Smooth muscle cell (in vitro differentiated cells): ENCODE measurements at regions not wholly inside any gene's neighbourhood (a gene's known extent, or its start where the extent isn't known, plus 50 kb on each side); places are given as distances from the start of the nearest gene placed in this dataset.

Experiments
- DNase-seq: peaks from one replicate; lab custom pipeline; 2025; ENCODE audit not compliant: unreplicated experiment; lab: John Stamatoyannopoulos, UW
- H2AFZ ChIP-seq: fragments of 200-600 bp; sonication (generic); 2 replicates; pipeline ENCODE4 v1.6.0; 2016; ENCODE audit warnings: antibody characterized with exemption, low read depth, mild to moderate bottlenecking
- H3F3A ChIP-seq: fragments of 200-600 bp; sonication (generic); 2 replicates; pipeline ENCODE4 v1.6.0; 2017; ENCODE audit warnings: antibody characterized with exemption, low read depth
- H3K27ac ChIP-seq: fragments of 200-600 bp; sonication (generic); 2 replicates; pipeline ENCODE4 v1.5.1; 2016; ENCODE audit warnings: low read depth, mild to moderate bottlenecking
- H3K27me3 ChIP-seq: fragments of 200-600 bp; sonication (generic); 2 replicates; pipeline ENCODE4 v1.6.1; 2016; ENCODE audit warnings: low read depth, mild to moderate bottlenecking
- H3K36me3 ChIP-seq: fragments of 200-600 bp; sonication (generic); 2 replicates; pipeline ENCODE4 v1.5.1; 2016; ENCODE audit warnings: low read depth
- H3K4me1 ChIP-seq: fragments of 200-600 bp; sonication (generic); 2 replicates; pipeline ENCODE4 v1.5.1; 2016; ENCODE audit warnings: low read depth
- H3K4me2 ChIP-seq: fragments of 200-600 bp; sonication (generic); 2 replicates; pipeline ENCODE4 v1.6.0; 2016; ENCODE audit warnings: mild to moderate bottlenecking
- H3K4me3 ChIP-seq: fragments of 200-600 bp; sonication (generic); 2 replicates; pipeline ENCODE4 v1.5.1; 2016; ENCODE audit warnings: mild to moderate bottlenecking
- H3K79me2 ChIP-seq: fragments of 200-600 bp; sonication (generic); 2 replicates; pipeline ENCODE4 v1.6.0; 2016; ENCODE audit warnings: low read depth, mild to moderate bottlenecking
- H3K9ac ChIP-seq: fragments of 200-600 bp; sonication (generic); 2 replicates; pipeline ENCODE4 v1.6.0; 2016; ENCODE audit warnings: low read depth
- H3K9me3 ChIP-seq: fragments of 200-600 bp; sonication (generic); replicated peaks from 2 replicates; pipeline ENCODE4 v1.5.1; 2016; ENCODE audit warnings: low read depth
- H4K20me1 ChIP-seq: fragments of 200-600 bp; sonication (generic); 2 replicates; pipeline ENCODE4 v1.6.0; 2016; ENCODE audit warnings: low read depth
- WGBS: methylation state at CpG from one replicate; pipeline ENCODE4 v1.1.7; 2016; ENCODE audit warnings: low lambda C conversion rate; 5-methylcytosine and 5-hydroxymethylcytosine counted together
- TF ChIP-seq, protein P1 (sequence below): fragments of 200-600 bp; sonication (generic); IDR thresholded peaks from 2 replicates; pipeline ENCODE4 v1.5.1; 2017; ENCODE audit warnings: borderline replicate concordance, mild to moderate bottlenecking, antibody characterized with exemption; ENCODE audit not compliant: insufficient read depth, poor library complexity, severe bottlenecking

DNA sequence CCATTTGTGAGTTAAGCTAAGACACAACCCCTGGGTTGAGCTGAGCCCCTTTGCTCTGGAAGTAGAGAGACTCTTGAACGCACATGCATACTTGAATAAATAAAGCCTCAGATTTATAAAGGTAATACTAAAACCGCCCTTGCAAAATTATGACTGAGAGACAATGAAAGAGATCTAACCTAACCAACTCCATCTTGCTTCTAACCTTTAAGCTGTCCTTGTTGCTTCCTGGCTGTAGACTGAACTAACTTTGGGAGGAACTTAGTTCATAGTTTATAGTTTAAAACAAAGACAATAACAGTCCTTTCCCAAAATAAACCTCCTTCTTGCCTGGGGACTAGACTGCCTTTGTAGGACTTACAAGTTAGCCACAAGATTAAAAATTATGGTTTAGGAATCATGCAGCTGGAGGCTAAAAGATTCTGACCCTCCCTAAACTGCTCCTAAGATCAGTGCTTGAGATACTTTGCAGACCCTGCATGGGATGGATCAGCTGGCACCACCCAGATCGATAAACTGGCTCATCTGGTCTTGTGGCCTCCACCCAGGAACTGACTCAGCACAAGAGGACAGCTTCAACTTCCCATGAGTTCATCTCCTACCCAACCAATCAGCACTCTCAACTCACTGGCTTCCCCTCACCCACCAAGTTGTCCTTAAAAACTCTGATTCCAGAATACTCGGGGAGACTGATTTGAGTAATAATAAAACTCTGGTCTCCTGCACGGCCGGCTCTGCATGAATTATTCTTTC lies 240.2 kb upstream of the SLC14A2 start:
- no peak for DNase-seq
- H3K4me1 ChIP-seq: peaks cover 6% of the 10 kb centered on the region
- peaks cover 8% of the 10 kb centered on the region for H3F3A ChIP-seq
- H3K9me3 ChIP-seq: no peaks in the 10 kb centered on the region
- TF ChIP-seq, protein P1, sequence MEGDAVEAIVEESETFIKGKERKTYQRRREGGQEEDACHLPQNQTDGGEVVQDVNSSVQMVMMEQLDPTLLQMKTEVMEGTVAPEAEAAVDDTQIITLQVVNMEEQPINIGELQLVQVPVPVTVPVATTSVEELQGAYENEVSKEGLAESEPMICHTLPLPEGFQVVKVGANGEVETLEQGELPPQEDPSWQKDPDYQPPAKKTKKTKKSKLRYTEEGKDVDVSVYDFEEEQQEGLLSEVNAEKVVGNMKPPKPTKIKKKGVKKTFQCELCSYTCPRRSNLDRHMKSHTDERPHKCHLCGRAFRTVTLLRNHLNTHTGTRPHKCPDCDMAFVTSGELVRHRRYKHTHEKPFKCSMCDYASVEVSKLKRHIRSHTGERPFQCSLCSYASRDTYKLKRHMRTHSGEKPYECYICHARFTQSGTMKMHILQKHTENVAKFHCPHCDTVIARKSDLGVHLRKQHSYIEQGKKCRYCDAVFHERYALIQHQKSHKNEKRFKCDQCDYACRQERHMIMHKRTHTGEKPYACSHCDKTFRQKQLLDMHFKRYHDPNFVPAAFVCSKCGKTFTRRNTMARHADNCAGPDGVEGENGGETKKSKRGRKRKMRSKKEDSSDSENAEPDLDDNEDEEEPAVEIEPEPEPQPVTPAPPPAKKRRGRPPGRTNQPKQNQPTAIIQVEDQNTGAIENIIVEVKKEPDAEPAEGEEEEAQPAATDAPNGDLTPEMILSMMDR: no peak
- no peaks in the 10 kb centered on the region for H3K36me3 ChIP-seq
- H3K9ac ChIP-seq: no peak overlapping the region
- no peaks in the 10 kb centered on the region for H3K27me3 ChIP-seq
- 72% methylated on average over 6 of the region's 6 CpGs for WGBS
- H3K4me2 ChIP-seq: no peak overlapping the region
- no peak overlapping the region for H3K4me3 ChIP-seq
- no peaks in the 10 kb centered on the region for H3K79me2 ChIP-seq
- no peak overlapping the region for H2AFZ ChIP-seq
- H4K20me1 ChIP-seq: no peaks in the 10 kb centered on the region
- H3K27ac ChIP-seq: no peak overlapping the region

DNA sequence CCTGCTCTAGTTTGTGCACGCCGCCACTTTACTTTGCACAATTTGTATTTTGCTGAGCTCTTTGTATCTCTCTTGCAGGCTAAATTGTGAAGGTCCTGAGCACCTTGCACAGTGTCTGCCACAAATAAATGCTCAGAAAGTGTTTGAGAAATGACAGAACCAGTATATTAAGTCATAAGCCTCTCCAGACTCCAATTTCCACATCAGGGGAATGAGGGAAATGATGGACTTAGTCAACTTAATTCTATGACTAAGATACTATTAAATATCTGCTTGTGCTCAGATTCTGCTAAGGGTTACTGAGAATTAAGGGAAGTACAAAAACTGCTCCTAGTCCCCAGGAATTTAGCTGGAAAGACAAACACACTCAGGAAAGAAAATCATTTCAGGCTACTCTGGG lies 239.1 kb upstream of the SLC14A2 start:
- TF ChIP-seq, protein P1: no peak
- Histone ChIP-seq H3K4me3 (no peak overlapping the region), H3K9me3 (no peaks in the 10 kb centered on the region), H3K27ac (no peak overlapping the region), H3K9ac (no peak overlapping the region), H3K27me3 (no peaks in the 10 kb centered on the region), H2AFZ (no peak overlapping the region), H3F3A (peaks cover 4% of the 10 kb centered on the region), H3K36me3 (no peaks in the 10 kb centered on the region), H3K4me2 (no peak overlapping the region), H3K4me1 (no peaks in the 10 kb centered on the region), H4K20me1 (no peaks in the 10 kb centered on the region), H3K79me2 (no peaks in the 10 kb centered on the region)
- DNase-seq: no peak
- WGBS: 100% methylated on average over 2 of the region's 2 CpGs

DNA sequence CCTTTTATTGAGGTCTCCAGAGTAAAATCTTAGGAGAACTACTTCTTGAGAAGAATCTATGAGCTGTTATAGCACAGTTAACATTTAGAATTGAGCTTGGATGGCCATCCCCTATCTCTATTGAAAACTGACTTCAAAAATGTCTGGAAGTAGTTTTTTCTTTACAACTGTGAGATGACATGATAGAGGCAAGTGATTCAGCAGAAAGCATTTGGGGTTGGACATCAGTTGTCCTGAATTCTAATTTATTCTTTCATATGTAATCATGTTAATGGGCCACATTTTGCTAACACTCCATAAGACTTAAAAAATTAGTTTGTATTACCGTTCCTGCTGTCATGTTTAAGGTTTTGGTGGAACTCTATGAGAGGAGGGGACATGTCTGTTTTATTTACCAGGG lies 237.0 kb upstream of the SLC14A2 start:
- Histone ChIP-seq H2AFZ (no peak overlapping the region), H3K27me3 (no peaks in the 10 kb centered on the region), H3K4me2 (no peak overlapping the region), H3K4me3 (no peak overlapping the region), H3K4me1 (no peaks in the 10 kb centered on the region), H3K9ac (no peak overlapping the region), H3K27ac (no peak overlapping the region), H3F3A (peaks cover 4% of the 10 kb centered on the region), H3K9me3 (no peaks in the 10 kb centered on the region), H4K20me1 (no peaks in the 10 kb centered on the region), H3K36me3 (no peaks in the 10 kb centered on the region), H3K79me2 (no peaks in the 10 kb centered on the region)
- 92% methylated on average over 1 of the region's 1 CpG for WGBS
- no peak for DNase-seq
- TF ChIP-seq, protein P1: no peak

DNA sequence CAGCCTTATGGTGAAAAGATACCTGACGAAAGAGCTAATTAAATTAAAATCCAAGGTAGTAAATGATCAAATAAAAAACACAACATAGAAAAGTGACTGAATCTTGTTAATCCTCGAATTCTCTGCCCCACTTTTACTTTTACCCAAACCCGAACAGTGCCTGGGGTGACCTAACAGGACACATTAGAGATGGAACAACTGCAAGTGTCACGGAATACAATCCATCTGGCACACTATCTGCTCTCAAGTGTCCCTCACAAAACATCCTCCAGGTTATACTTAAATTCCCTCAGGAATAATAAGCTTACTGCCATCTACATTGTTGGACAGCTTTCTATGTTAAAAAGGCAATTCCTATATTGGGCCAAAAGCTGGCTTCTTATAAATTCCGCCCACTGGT lies 236.3 kb upstream of the SLC14A2 start:
- no peak for DNase-seq
- Histone ChIP-seq H3K4me3 (no peak overlapping the region), H3K36me3 (no peaks in the 10 kb centered on the region), H3K9me3 (no peaks in the 10 kb centered on the region), H2AFZ (no peak overlapping the region), H4K20me1 (no peaks in the 10 kb centered on the region), H3F3A (peaks cover 4% of the 10 kb centered on the region), H3K79me2 (no peaks in the 10 kb centered on the region), H3K27ac (no peak overlapping the region), H3K4me2 (no peak overlapping the region), H3K27me3 (no peaks in the 10 kb centered on the region), H3K9ac (no peak overlapping the region), H3K4me1 (no peaks in the 10 kb centered on the region)
- WGBS: 96% methylated on average over 5 of the region's 5 CpGs
- TF ChIP-seq, protein P1: no peak
